Mammary epithelial cell (primary cell): ENCODE measurements at regions not wholly inside any gene's neighbourhood (a gene's known extent, or its start where the extent isn't known, plus 50 kb on each side); places are given as distances from the start of the nearest gene placed in this dataset.

Source experiments
- EZH2 ChIP-seq: IDR thresholded peaks from 2 replicates; pipeline ENCODE4 v1.6.1; 2012; ENCODE audit warnings: low read length, inconsistent platforms, borderline replicate concordance
- TF ChIP-seq, protein P1 (sequence below), 2 donors: IDR thresholded peaks in 1 of 2; conservative IDR thresholded peaks in 1 of 2; 2 replicates each; pipeline ENCODE4 v1.5.1; 2011 to 2012; ENCODE audit warnings: inconsistent platforms in 2 of 2, low read length in 2 of 2, mild to moderate bottlenecking in 2 of 2, control low read depth in 1 of 2, low read depth in 1 of 2; ENCODE audit not compliant: insufficient read depth in 1 of 2; ENCODE audit errors: extremely low read depth in 1 of 2

DNA sequence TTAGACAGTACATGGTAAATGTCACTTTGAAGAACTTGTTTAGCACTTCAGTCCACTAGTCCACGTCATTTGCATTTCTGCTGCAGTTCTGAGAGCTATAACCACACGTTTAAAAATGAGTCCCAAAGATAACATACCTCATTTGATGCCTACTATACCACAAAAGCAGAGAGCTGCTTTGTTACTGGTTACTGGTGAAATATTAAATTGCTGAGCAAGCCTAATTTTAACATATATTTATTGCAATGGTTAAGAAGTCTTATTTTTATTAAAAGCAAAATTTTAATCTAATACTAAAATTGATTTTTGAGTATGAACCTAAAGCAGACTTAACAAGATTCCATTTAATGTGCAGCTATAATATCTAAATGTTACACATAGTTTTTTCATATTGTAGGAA lies 1949.7 kb upstream of the PRR20A start:
- TF ChIP-seq, protein P1, sequence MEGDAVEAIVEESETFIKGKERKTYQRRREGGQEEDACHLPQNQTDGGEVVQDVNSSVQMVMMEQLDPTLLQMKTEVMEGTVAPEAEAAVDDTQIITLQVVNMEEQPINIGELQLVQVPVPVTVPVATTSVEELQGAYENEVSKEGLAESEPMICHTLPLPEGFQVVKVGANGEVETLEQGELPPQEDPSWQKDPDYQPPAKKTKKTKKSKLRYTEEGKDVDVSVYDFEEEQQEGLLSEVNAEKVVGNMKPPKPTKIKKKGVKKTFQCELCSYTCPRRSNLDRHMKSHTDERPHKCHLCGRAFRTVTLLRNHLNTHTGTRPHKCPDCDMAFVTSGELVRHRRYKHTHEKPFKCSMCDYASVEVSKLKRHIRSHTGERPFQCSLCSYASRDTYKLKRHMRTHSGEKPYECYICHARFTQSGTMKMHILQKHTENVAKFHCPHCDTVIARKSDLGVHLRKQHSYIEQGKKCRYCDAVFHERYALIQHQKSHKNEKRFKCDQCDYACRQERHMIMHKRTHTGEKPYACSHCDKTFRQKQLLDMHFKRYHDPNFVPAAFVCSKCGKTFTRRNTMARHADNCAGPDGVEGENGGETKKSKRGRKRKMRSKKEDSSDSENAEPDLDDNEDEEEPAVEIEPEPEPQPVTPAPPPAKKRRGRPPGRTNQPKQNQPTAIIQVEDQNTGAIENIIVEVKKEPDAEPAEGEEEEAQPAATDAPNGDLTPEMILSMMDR (conservative IDR thresholded peaks at IDR 0.05 in 1 of 2, IDR thresholded peaks at IDR 0.05 in 1 of 2; ENCODE audit: extremely low read depth in 1 of 2, insufficient read depth in 1 of 2, low read depth in 1 of 2, low read length in 2 of 2): no peak
- no peak for TF ChIP-seq EZH2
